ENCODE measurements at regions not wholly inside any gene's neighbourhood (a gene's known extent, or its start where the extent isn't known, plus 50 kb on each side); places are given as distances from the start of the nearest gene placed in this dataset.

GRCh38 chr6:164889980-164890379 is 419.4 kb downstream of the C6orf118 start:
- TF ChIP-seq EZH2 (IDR thresholded peaks at IDR 0.05; ENCODE audit: borderline replicate concordance) (no peak), CTCF (IDR thresholded peaks at IDR 0.05; ENCODE audit: poor library complexity) (no peak)
